Activated naive CD8-positive, alpha-beta T cell (primary cell): ENCODE measurements at regions not wholly inside any gene's neighbourhood (a gene's known extent, or its start where the extent isn't known, plus 50 kb on each side); places are given as distances from the start of the nearest gene placed in this dataset.

Source experiments
- H3K27ac Mint-ChIP-seq: one replicate; pipeline ENCODE4 v1.8.0; 2021; ENCODE audit warnings: mixed read lengths
- H3K27me3 Mint-ChIP-seq: one replicate; pipeline ENCODE4 v1.8.0; 2021; ENCODE audit warnings: mixed read lengths
- H3K36me3 Mint-ChIP-seq: one replicate; pipeline ENCODE4 v1.8.0; 2021; ENCODE audit warnings: mixed read lengths
- H3K4me1 Mint-ChIP-seq: one replicate; pipeline ENCODE4 v1.8.0; 2021; ENCODE audit warnings: low read depth, mixed read lengths
- H3K4me3 Mint-ChIP-seq: one replicate; pipeline ENCODE4 v1.8.0; 2021; ENCODE audit warnings: mild to moderate bottlenecking, mixed read lengths
- H3K9me3 Mint-ChIP-seq: one replicate; pipeline ENCODE4 v1.8.0; 2021; ENCODE audit warnings: low read depth, mixed read lengths

DNA sequence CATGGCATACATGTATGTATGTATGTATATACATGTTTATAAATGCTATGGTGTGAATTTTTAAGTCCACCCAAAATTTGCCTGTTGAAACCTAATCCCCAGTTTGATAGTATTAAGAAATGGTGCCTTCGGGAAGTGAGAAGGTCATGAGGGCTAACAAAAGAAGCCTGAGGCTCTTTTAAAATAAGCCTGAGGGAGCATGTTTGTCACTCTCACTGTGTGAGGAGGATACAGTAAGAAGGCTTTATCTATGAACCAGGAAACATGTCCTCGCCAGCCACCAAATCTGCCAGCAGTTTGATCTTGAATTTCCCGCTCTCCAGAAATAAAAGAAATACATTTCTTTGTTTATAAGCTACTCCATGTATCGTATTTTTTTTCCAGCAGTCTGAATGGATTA is 163.0 kb upstream of the LINC00305 start:
- Mint-ChIP-seq H3K27ac (no peak overlapping the region), H3K4me1 (no peaks in the 10 kb centered on the region), H3K27me3 (no peaks in the 10 kb centered on the region), H3K36me3 (no peaks in the 10 kb centered on the region), H3K4me3 (no peak overlapping the region), H3K9me3 (peaks cover 20% of the 10 kb centered on the region)

- Mint-ChIP-seq H3K27me3 (no peaks in the 10 kb centered on the region), H3K36me3 (no peaks in the 10 kb centered on the region), H3K9me3 (peaks cover 3% of the 10 kb centered on the region), H3K4me1 (no peaks in the 10 kb centered on the region), H3K4me3 (no peak overlapping the region), H3K27ac (no peak overlapping the region)
Observed at GRCh38 chr18:64295839-64296238, 147.0 kb upstream of the LINC00305 start.

DNA sequence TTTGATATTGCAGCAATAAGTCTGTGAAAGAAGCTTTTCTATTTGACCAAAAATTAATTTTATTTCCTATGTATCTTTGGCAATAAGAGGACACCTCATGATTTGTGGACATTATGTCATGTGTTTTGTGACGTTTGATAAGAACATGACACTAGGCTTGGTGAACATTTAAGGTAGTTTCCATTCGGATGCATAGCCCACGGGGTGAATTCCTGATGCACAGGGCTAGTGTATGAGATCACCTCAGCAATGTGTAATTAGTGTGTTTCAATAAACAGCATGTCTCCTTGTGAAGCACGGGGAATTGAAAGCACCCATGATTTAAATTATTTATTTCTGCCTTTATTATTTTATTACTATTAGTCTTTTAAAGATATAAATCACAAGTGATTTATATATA is 146.1 kb upstream of the LINC00305 start:
- Mint-ChIP-seq H3K27me3 (no peaks in the 10 kb centered on the region), H3K36me3 (no peaks in the 10 kb centered on the region), H3K4me3 (no peak overlapping the region), H3K27ac (no peak overlapping the region), H3K9me3 (peaks cover 3% of the 10 kb centered on the region), H3K4me1 (no peaks in the 10 kb centered on the region)

DNA sequence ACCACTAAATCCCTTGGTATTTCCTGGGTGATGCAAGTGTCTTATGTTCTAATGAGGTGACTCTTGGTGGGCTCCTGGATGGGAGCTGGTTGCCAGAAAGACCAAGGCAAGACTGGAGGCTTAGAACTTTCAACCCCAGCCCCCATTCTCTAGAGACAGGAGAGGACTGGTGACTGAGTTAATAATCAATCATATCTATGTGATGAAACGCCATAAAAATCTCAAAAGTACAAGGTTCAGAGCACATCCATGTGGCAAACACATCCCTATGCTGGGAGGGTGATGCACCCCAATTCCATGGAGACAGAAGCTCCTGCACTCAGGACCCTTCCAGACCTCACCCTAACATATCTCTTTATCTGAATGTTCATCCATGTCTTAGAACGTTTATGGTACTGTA is 139.5 kb upstream of the LINC00305 start:
- no peaks in the 10 kb centered on the region for H3K36me3 Mint-ChIP-seq
- H3K27me3 Mint-ChIP-seq = no peaks in the 10 kb centered on the region
- no peaks in the 10 kb centered on the region for H3K9me3 Mint-ChIP-seq
- H3K4me3 Mint-ChIP-seq = no peak overlapping the region
- H3K27ac Mint-ChIP-seq = no peak overlapping the region
- no peaks in the 10 kb centered on the region for H3K4me1 Mint-ChIP-seq

DNA sequence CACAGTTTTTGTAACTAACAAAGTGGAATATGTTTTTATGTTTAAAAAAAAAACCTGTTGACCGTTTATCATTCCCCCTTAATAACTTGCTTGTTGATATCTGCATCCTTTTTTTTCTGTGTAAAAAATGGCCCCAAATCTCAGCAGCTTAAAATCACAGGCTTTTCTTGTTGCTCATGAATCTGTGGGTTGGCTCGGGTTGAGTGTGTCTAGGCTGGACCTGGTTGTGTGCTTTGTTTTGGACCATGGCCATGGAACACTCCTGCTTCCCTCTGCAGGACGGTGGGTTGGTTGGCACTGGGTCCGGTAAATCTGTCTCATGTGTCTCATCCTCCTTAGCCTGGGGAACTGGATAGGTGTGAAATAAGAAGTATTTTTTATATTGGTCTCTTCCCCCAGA is 139.0 kb upstream of the LINC00305 start:
- Mint-ChIP-seq H3K4me3 (no peak overlapping the region), H3K27ac (no peak overlapping the region), H3K9me3 (no peaks in the 10 kb centered on the region), H3K36me3 (no peaks in the 10 kb centered on the region), H3K27me3 (no peaks in the 10 kb centered on the region), H3K4me1 (no peaks in the 10 kb centered on the region)

DNA sequence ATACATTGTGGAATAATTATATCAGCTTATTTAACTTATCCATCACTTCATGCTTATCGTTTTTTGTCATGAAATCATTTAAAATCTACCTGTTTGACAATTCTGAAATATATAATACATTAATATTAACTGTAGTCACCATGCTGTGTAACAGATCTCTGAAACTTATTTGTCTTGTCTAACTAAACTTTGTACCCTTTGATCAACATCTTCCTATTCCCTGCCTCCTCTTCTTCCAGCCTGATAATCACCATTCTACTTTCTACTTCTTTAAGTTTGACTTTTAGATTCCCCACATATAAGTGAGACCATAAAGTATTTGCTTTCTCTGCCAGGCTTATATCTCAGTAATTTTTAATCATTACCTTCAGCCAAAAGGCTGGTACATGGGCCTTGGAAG is 134.2 kb upstream of the LINC00305 start:
- no peak overlapping the region for H3K27ac Mint-ChIP-seq
- peaks cover 5% of the 10 kb centered on the region for H3K9me3 Mint-ChIP-seq
- no peak overlapping the region for H3K4me3 Mint-ChIP-seq
- no peaks in the 10 kb centered on the region for H3K4me1 Mint-ChIP-seq
- no peaks in the 10 kb centered on the region for H3K36me3 Mint-ChIP-seq
- no peaks in the 10 kb centered on the region for H3K27me3 Mint-ChIP-seq

DNA sequence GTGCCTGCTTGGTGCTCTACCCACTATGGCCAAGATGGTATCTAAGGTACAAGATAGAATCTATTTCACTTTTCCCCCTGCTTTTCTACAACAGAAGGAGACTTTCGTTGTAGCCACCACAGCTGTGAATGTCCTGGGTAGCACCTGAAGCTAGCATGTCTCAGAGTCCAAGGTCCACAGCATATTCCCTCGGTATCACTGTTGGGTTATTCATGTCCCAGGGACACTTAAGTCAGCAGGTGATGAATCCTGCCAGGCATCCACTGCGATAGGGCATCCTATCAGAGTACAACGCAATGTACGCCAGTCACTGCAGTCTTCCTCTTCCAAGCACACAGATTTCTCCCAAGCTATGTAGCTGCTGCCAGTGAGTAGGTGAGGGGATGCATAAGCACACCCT is 129.1 kb upstream of the LINC00305 start:
- H3K27me3 Mint-ChIP-seq = no peaks in the 10 kb centered on the region
- H3K27ac Mint-ChIP-seq = no peak overlapping the region
- H3K9me3 Mint-ChIP-seq = peaks cover 10% of the 10 kb centered on the region
- H3K36me3 Mint-ChIP-seq = no peaks in the 10 kb centered on the region
- no peaks in the 10 kb centered on the region for H3K4me1 Mint-ChIP-seq
- H3K4me3 Mint-ChIP-seq = no peak overlapping the region

DNA sequence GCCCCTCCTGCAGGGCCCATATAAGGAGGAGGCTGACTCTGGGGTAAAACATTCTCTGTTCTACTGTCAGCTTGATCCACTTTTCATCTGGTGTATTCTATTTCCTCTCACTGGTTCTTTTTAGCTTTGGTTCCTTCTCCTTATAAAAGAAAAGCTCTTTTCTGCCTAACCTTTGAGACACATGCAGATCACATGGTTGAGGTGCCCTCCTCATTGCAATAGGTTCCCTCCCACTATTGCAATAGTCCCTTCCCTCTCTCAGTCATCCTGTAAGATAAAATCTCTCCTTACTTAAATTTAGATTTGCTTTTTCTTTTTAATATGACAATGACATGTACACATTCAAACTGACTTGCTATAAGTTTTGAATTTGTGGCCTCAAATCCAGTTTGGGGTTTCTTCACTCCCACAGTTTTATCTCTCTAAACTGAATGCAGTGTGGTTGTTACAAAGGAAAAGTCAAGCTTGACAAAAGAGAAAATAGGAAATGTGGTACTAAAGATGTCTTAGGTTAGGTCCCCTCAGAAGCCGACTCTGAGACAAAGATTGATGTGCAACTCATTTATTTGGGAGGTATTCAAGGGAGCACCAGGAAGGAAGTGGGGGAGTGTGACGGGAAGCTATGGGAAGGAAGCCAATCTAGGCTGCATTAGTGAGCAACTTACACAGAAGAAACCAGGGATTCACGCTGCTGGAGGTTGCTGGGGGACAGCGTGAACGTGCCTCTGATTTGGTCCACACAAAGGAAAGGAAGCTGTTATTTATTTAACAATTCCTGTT is 127.6 kb upstream of the LINC00305 start:
- Mint-ChIP-seq H3K9me3 (peaks cover 10% of the 10 kb centered on the region), H3K4me3 (no peak overlapping the region), H3K27ac (no peak overlapping the region), H3K36me3 (no peaks in the 10 kb centered on the region), H3K27me3 (no peaks in the 10 kb centered on the region), H3K4me1 (no peaks in the 10 kb centered on the region)

- Mint-ChIP-seq H3K4me1 (no peaks in the 10 kb centered on the region), H3K27ac (no peak overlapping the region), H3K36me3 (no peaks in the 10 kb centered on the region), H3K4me3 (no peak overlapping the region), H3K9me3 (peaks cover 10% of the 10 kb centered on the region), H3K27me3 (no peaks in the 10 kb centered on the region)
Observed at GRCh38 chr18:64275593-64276300, 126.9 kb upstream of the LINC00305 start.

GRCh38 chr18:64273724-64274123 is 124.8 kb upstream of the LINC00305 start:
- Mint-ChIP-seq H3K36me3 (no peaks in the 10 kb centered on the region), H3K4me3 (no peak overlapping the region), H3K9me3 (peaks cover 5% of the 10 kb centered on the region), H3K27me3 (no peaks in the 10 kb centered on the region), H3K27ac (no peak overlapping the region), H3K4me1 (no peaks in the 10 kb centered on the region)

GRCh38 chr18:64271975-64272659 is 123.2 kb upstream of the LINC00305 start:
- H3K27me3 Mint-ChIP-seq = no peaks in the 10 kb centered on the region
- H3K4me1 Mint-ChIP-seq = no peaks in the 10 kb centered on the region
- H3K4me3 Mint-ChIP-seq = no peak overlapping the region
- H3K9me3 Mint-ChIP-seq = peaks cover 5% of the 10 kb centered on the region
- no peak overlapping the region for H3K27ac Mint-ChIP-seq
- H3K36me3 Mint-ChIP-seq = no peaks in the 10 kb centered on the region

DNA sequence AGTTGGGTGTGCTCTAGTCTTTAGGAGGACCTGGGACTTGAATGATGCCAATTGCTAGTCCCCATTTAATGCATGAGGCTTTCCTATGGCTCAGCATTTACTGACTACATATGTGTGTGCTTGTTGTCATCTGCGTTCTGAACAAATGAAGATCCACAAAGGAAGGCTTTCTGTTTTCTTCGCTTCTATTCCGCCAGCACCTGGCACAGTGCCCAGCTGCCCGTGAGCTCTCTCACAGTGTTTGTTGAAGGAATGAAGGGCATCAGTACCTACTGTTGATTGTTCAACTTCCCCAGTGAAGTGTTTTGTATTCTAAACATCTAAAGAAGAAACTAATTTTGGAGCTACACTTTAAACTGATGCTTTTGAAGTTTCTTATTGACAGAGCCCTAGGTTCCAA is 122.4 kb upstream of the LINC00305 start:
- H3K9me3 Mint-ChIP-seq = peaks cover 5% of the 10 kb centered on the region
- H3K27me3 Mint-ChIP-seq = no peaks in the 10 kb centered on the region
- no peaks in the 10 kb centered on the region for H3K36me3 Mint-ChIP-seq
- no peaks in the 10 kb centered on the region for H3K4me1 Mint-ChIP-seq
- H3K27ac Mint-ChIP-seq = no peak overlapping the region
- H3K4me3 Mint-ChIP-seq = no peak overlapping the region

- peaks cover 5% of the 10 kb centered on the region for H3K9me3 Mint-ChIP-seq
- no peaks in the 10 kb centered on the region for H3K36me3 Mint-ChIP-seq
- no peaks in the 10 kb centered on the region for H3K4me1 Mint-ChIP-seq
- H3K4me3 Mint-ChIP-seq = no peak overlapping the region
- H3K27me3 Mint-ChIP-seq = no peaks in the 10 kb centered on the region
- no peak overlapping the region for H3K27ac Mint-ChIP-seq
Observed at GRCh38 chr18:64270608-64271007, 121.7 kb upstream of the LINC00305 start.

GRCh38 chr18:64270121-64270520 is 121.2 kb upstream of the LINC00305 start:
- no peak overlapping the region for H3K4me3 Mint-ChIP-seq
- peaks cover 5% of the 10 kb centered on the region for H3K9me3 Mint-ChIP-seq
- H3K4me1 Mint-ChIP-seq = no peaks in the 10 kb centered on the region
- H3K36me3 Mint-ChIP-seq = no peaks in the 10 kb centered on the region
- no peaks in the 10 kb centered on the region for H3K27me3 Mint-ChIP-seq
- no peak overlapping the region for H3K27ac Mint-ChIP-seq

DNA sequence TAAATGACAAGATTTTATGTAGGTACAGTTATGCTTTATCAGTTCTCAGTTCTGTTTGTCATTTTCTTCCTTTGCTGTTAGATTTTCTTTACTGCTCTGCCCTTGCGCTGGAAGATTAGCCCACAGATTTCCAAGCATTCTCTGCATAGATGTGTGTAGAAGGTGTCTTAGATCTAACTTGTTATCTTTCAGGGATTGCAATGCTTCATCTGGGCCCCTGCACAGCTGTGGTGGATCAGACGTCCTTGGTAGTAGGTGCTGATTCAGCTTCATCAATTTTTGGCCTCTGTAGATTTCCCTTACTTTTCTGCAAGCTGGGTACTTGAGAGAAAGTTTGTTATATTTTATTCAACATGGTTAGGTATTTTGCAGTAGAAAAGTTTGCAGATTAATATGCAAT is 115.3 kb upstream of the LINC00305 start:
- Mint-ChIP-seq H3K27me3 (no peaks in the 10 kb centered on the region), H3K27ac (no peak overlapping the region), H3K4me3 (no peak overlapping the region), H3K36me3 (no peaks in the 10 kb centered on the region), H3K4me1 (no peaks in the 10 kb centered on the region), H3K9me3 (no peaks in the 10 kb centered on the region)
